Loucy (cell line): ENCODE measurements at regions not wholly inside any gene's neighbourhood (a gene's known extent, or its start where the extent isn't known, plus 50 kb on each side); places are given as distances from the start of the nearest gene placed in this dataset.

Experiments
- H2AFZ ChIP-seq: fragments of 200-600 bp; sonication (generic); 2 replicates; pipeline ENCODE4 v1.6.0; 2016; ENCODE audit warnings: antibody characterized with exemption, mild to moderate bottlenecking, low read length, moderate library complexity
- H3F3A ChIP-seq: fragments of 200-600 bp; 2 replicates; pipeline ENCODE4 v1.6.0; 2016; ENCODE audit warnings: antibody characterized with exemption, low read depth, mild to moderate bottlenecking
- H3K27me3 ChIP-seq: fragments of 200-600 bp; sonication (generic); 2 replicates; pipeline ENCODE4 v1.6.1; 2014; ENCODE audit warnings: low read length, mild to moderate bottlenecking; ENCODE audit not compliant: insufficient read depth, poor library complexity, severe bottlenecking
- H3K36me3 ChIP-seq: fragments of 200-600 bp; sonication (generic); 2 replicates; pipeline ENCODE4 v1.6.1; 2016; ENCODE audit warnings: low read length; ENCODE audit not compliant: insufficient read depth
- H3K4me1 ChIP-seq: fragments of 200-600 bp; sonication (generic); 2 replicates; pipeline ENCODE4 v1.5.1; 2014; ENCODE audit warnings: low read length, mild to moderate bottlenecking; ENCODE audit not compliant: insufficient read depth, poor library complexity, severe bottlenecking
- H3K4me2 ChIP-seq: fragments of 200-600 bp; sonication (generic); 2 replicates; pipeline ENCODE4 v1.6.0; 2014; ENCODE audit warnings: antibody characterized with exemption, low read length, low read depth, mild to moderate bottlenecking; ENCODE audit not compliant: poor library complexity, severe bottlenecking
- H3K4me3 ChIP-seq: fragments of 200-600 bp; sonication (generic); 2 replicates; pipeline ENCODE4 v1.5.1; 2014; ENCODE audit warnings: low read length, mild to moderate bottlenecking, mixed read lengths; ENCODE audit not compliant: poor library complexity, severe bottlenecking
- H3K79me2 ChIP-seq: fragments of 200-600 bp; sonication (generic); 2 replicates; pipeline ENCODE4 v1.6.1; 2014; ENCODE audit warnings: low read length; ENCODE audit not compliant: insufficient read depth
- H3K9ac ChIP-seq: fragments of 200-600 bp; sonication (generic); 2 replicates; pipeline ENCODE4 v1.6.0; 2014; ENCODE audit warnings: mild to moderate bottlenecking, low read depth, low read length, moderate library complexity; ENCODE audit not compliant: poor library complexity, severe bottlenecking
- H3K9me2 ChIP-seq: fragments of 200-600 bp; sonication (generic); replicated peaks from 2 replicates; pipeline ENCODE4 v1.6.1; 2016; ENCODE audit warnings: low read depth, low read length, mixed read lengths
- H3K9me3 ChIP-seq: fragments of 200-600 bp; sonication (generic); 2 replicates; pipeline ENCODE4 v1.6.1; 2014; ENCODE audit warnings: mild to moderate bottlenecking, antibody characterized with exemption, low read length, low read depth; ENCODE audit not compliant: insufficient read depth
- H4K20me1 ChIP-seq: fragments of 200-600 bp; sonication (generic); 2 replicates; pipeline ENCODE4 v1.6.0; 2014; ENCODE audit warnings: antibody characterized with exemption, low read length, mild to moderate bottlenecking; ENCODE audit not compliant: insufficient read depth, poor library complexity, severe bottlenecking
- CTCF ChIP-seq: fragments of 200-600 bp; sonication (generic); conservative IDR thresholded peaks from 2 replicates; pipeline ENCODE4 v1.5.1; 2014; ENCODE audit warnings: mild to moderate bottlenecking, antibody characterized with exemption, low read length
- EZH2phosphoT487 ChIP-seq: fragments of 200-600 bp; IDR thresholded peaks from 2 replicates; pipeline ENCODE4 v1.6.1; 2018; ENCODE audit warnings: antibody characterized with exemption, mild to moderate bottlenecking, moderate library complexity, borderline replicate concordance

GRCh38 chr3:64454768-64455167 lies 229.5 kb upstream of the PRICKLE2 start:
- Histone ChIP-seq H3K4me3 (no peak overlapping the region), H3K4me2 (no peak overlapping the region), H3K9me3 (no peaks in the 10 kb centered on the region), H3K4me1 (no peaks in the 10 kb centered on the region), H4K20me1 (no peaks in the 10 kb centered on the region), H3K79me2 (no peaks in the 10 kb centered on the region), H3K27me3 (no peaks in the 10 kb centered on the region), H3K9me2 (no peaks in the 10 kb centered on the region), H2AFZ (no peak overlapping the region), H3K36me3 (no peaks in the 10 kb centered on the region), H3K9ac (no peak overlapping the region), H3F3A (no peaks in the 10 kb centered on the region)
- TF ChIP-seq EZH2phosphoT487: no peak
- no peak for TF ChIP-seq CTCF

GRCh38 chr3:64454179-64454578 lies 228.9 kb upstream of the PRICKLE2 start:
- H3K36me3 ChIP-seq: no peaks in the 10 kb centered on the region
- TF ChIP-seq EZH2phosphoT487 (no peak), CTCF (no peak)
- H4K20me1 ChIP-seq: no peaks in the 10 kb centered on the region
- no peaks in the 10 kb centered on the region for H3K9me2 ChIP-seq
- H3F3A ChIP-seq: no peaks in the 10 kb centered on the region
- H3K9me3 ChIP-seq: no peaks in the 10 kb centered on the region
- H3K9ac ChIP-seq: no peak overlapping the region
- no peaks in the 10 kb centered on the region for H3K4me1 ChIP-seq
- no peaks in the 10 kb centered on the region for H3K27me3 ChIP-seq
- no peak overlapping the region for H2AFZ ChIP-seq
- H3K79me2 ChIP-seq: no peaks in the 10 kb centered on the region
- no peak overlapping the region for H3K4me2 ChIP-seq
- H3K4me3 ChIP-seq: no peak overlapping the region

GRCh38 chr3:64451283-64452012 lies 226.2 kb upstream of the PRICKLE2 start:
- Histone ChIP-seq H4K20me1 (no peaks in the 10 kb centered on the region), H3K27me3 (no peaks in the 10 kb centered on the region), H2AFZ (no peak overlapping the region), H3F3A (no peaks in the 10 kb centered on the region), H3K9me2 (no peaks in the 10 kb centered on the region), H3K4me2 (no peak overlapping the region), H3K9ac (no peak overlapping the region), H3K4me1 (no peaks in the 10 kb centered on the region), H3K79me2 (no peaks in the 10 kb centered on the region), H3K4me3 (no peak overlapping the region), H3K9me3 (no peaks in the 10 kb centered on the region), H3K36me3 (no peaks in the 10 kb centered on the region)
- TF ChIP-seq EZH2phosphoT487 (no peak), CTCF (no peak)
